Ovary (tissue), 7 donors: ENCODE measurements at regions not wholly inside any gene's neighbourhood (a gene's known extent, or its start where the extent isn't known, plus 50 kb on each side); places are given as distances from the start of the nearest gene placed in this dataset.
"Not testable (repeated sequence)": the region's sequence is repeated elsewhere in the genome, so short reads cannot be mapped to it uniquely, and the experiment has no call there.

Experiments
- DNase-seq, 5 donors: peaks; one replicate each; pipeline ENCODE4 v3.0.0-alpha.2; 2019 to 2020
- H3K27ac ChIP-seq, 2 donors: fragments of 200-600 bp; one replicate each; pipeline versions ENCODE4 v1.5.1 to v1.8.0; 2019 to 2022
- H3K27me3 ChIP-seq: fragments of 200-600 bp; one replicate; pipeline ENCODE4 v1.8.0; 2022
- H3K36me3 ChIP-seq: fragments of 200-600 bp; sonication (generic); one replicate; pipeline ENCODE4 v1.5.1; 2019
- H3K4me1 ChIP-seq: one replicate; pipeline ENCODE4 v1.8.1; 2013; ENCODE audit warnings: mild to moderate bottlenecking, moderate library complexity; ENCODE audit not compliant: insufficient read depth
- H3K4me3 ChIP-seq: fragments of 200-600 bp; sonication (generic); one replicate; pipeline ENCODE4 v1.5.1; 2017
- H3K9me3 ChIP-seq, 2 donors: fragments of 200-600 bp in 1 of 2; sonication (generic) in 1 of 2; one replicate each; pipeline versions ENCODE4 v1.5.1 to v1.8.1; 2013 to 2019; ENCODE audit warnings: mild to moderate bottlenecking in 1 of 2, moderate library complexity in 1 of 2
- CTCF ChIP-seq, 3 donors: fragments of 450-650 bp in 2 of 3; fragments of 200-600 bp in 1 of 3; IDR thresholded peaks; one replicate each; pipeline versions ENCODE4 v1.5.1 to v1.8.0; 2016 to 2022; ENCODE audit warnings: antibody characterized with exemption in 3 of 3, mild to moderate bottlenecking in 1 of 3
- EP300 ChIP-seq: sonication (generic); formaldehyde crosslinking; IDR thresholded peaks from one replicate; pipeline ENCODE4 v1.6.1; 2017; ENCODE audit warnings: antibody characterized with exemption
- POLR2A ChIP-seq: fragments of 450-650 bp; IDR thresholded peaks from one replicate; pipeline ENCODE4 v1.6.1; 2017; ENCODE audit warnings: antibody characterized with exemption, mild to moderate bottlenecking, moderate library complexity
- WGBS, 3 donors: extraction: QIAGEN DNeasy Blood & Tissue Kit in 1 of 3; methylation state at CpG; one replicate each; pipeline versions ENCODE4 v1.1.5 to v1.1.7; 2013 to 2017; 5-methylcytosine and 5-hydroxymethylcytosine counted together
- intact Hi-C, 4 donors: fragments of 100-400 bp; cut with DNase I; formaldehyde crosslinking; loops; one replicate each; pipeline versions ENCODE4 v1.11.0 to v1.15.1; 2022 to 2023
- donor health status: DM: no; HTN: no; CAD: no; lungs with moderate emphysema.
- donor health status: DM: no; HTN: no; CAD: no.
- donor health status: Bipolar disorder and iron deficiency.
- donor health status: DM: no; HTN: no; CAD: no.
- donor health status: DM: yes; HTN: yes; CAD: no.

DNA sequence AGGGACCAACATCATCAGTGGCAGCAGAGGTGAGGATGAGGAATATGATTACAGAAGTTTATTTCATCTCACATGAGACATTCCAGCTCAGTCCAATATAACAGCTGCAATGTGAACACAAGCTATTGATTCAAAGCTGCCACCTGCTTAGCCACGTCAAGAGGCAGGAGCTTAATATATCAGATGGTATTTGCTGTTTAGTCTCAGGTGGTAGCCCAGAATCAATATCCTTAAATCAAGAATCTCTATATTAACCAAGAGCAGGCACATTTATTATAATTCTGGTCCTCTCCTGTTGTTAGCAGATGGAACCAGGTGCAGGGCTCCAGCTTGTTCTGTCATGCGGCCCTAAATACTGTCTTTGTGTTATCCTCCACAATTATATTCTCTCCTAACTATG lies 431.6 kb downstream of the ICE1 start:
- Histone ChIP-seq H3K36me3 (no peaks in the 10 kb centered on the region), H3K4me3 (no peak overlapping the region), H3K27ac (no peak overlapping the region), H3K4me1 (no peaks in the 10 kb centered on the region), H3K9me3 (no peaks in the 10 kb centered on the region), H3K27me3 (no peaks in the 10 kb centered on the region)
- intact Hi-C loops: no loop called here
- 83 to 89% (median 83%) methylated on average over 2 of the region's 2 CpGs for WGBS, 3 donors
- TF ChIP-seq EP300 (no peak), CTCF (IDR thresholded peaks at IDR 0.05) (no peak), POLR2A (no peak)
- no peak for DNase-seq

DNA sequence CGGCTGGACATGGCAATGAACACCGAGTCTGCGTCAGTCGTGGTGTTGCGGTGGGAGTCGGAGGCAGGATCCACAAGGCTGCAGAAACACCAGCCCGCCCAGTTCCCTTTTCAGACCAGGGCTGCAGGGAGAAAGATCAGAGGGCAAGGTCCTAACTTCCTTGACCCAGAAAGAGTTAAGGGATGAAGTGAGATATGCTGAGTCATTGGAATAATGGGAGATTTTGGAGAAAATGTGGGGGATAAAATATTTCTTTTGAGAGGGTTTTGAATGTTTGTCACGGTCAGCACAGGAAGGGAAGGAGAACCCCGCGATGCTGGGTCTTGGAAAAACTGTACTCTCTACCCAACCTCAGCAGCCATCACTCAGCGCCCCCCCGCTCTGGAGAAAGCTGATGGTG lies 416.0 kb downstream of the ICE1 start:
- no peak for DNase-seq
- Histone ChIP-seq H3K9me3 (no peaks in the 10 kb centered on the region), H3K27me3 (no peaks in the 10 kb centered on the region), H3K27ac (no peak overlapping the region), H3K4me3 (no peak overlapping the region), H3K36me3 (no peaks in the 10 kb centered on the region), H3K4me1 (no peaks in the 10 kb centered on the region)
- 85 to 90% (median 85%) methylated on average over 12 of the region's 12 CpGs for WGBS, 3 donors
- no peak for TF ChIP-seq EP300
- intact Hi-C loops: no loop called here

DNA sequence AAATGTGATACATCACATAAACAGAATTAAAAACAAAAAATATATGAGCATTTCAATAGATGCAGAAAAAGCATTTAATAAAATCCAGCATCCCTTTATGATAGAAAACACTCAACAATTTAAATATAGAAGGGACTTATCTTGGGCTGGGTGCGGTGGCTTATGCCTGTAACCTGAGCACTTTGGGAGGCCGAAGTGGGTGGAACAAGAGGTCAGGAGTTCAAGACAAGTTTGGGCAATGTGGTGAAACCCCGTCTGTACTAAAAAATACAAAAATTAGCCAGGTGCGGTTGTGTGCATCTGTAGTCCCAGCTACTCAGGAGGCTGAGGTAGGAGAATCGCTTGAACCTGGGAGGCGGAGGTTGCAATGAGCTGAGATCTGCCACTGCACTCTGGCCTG lies 409.1 kb downstream of the ICE1 start:
- DNase-seq, H3K9me3 ChIP-seq, H3K27me3 ChIP-seq, H3K4me1 ChIP-seq, H3K36me3 ChIP-seq, H3K4me3 ChIP-seq, H3K27ac ChIP-seq, intact Hi-C loops: not testable (repeated sequence)
- WGBS, 3 donors: 84 to 90% (median 90%) methylated on average over 6 of the region's 6 CpGs

GRCh38 chr5:5828619-5829018 lies 406.1 kb downstream of the ICE1 start:
- Histone ChIP-seq H3K27ac (no peak overlapping the region), H3K4me1 (no peaks in the 10 kb centered on the region), H3K4me3 (no peak overlapping the region), H3K9me3 (no peaks in the 10 kb centered on the region), H3K27me3 (no peaks in the 10 kb centered on the region), H3K36me3 (no peaks in the 10 kb centered on the region)
- no peak for TF ChIP-seq EP300
- TF ChIP-seq POLR2A: no peak
- TF ChIP-seq CTCF (IDR thresholded peaks at IDR 0.05): no peak
- WGBS, 3 donors: 72 to 80% (median 75%) methylated on average over 5 of the region's 5 CpGs
- intact Hi-C loops: no loop called here
- no peak for DNase-seq

DNA sequence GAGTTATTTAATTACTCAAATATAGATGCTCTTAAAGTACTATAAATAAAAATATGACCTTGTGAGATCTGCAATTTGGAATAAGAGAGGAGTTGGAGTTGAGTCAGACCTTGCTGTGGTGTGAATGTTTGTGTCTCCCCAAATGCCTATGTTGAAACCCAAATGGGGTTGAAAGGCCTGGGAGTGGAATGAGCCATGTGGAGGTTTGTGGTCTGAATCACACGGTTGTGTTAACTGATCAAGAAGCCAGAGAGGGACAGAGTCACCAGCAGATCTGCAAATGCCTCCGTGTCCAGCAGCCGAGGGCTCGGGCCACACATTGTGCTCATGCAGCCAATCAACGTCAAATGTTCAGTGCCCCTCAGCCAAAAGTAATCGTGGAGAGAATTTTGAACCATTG lies 404.4 kb downstream of the ICE1 start:
- WGBS, 3 donors: 46 to 64% (median 46%) methylated on average over 6 of the region's 6 CpGs

More for the DNA sequence above, 404.4 kb downstream of the ICE1 start:
- TF ChIP-seq EP300 (no peak), POLR2A (no peak), CTCF (IDR thresholded peaks at IDR 0.05) (no peak)
- Histone ChIP-seq H3K27me3 (no peaks in the 10 kb centered on the region), H3K36me3 (no peaks in the 10 kb centered on the region), H3K9me3 (no peaks in the 10 kb centered on the region), H3K4me1 (no peaks in the 10 kb centered on the region), H3K27ac (no peak overlapping the region), H3K4me3 (no peak overlapping the region)
- intact Hi-C loops: no loop called here
- DNase-seq: no peak
